ENCODE measurements at regions not wholly inside any gene's neighbourhood (a gene's known extent, or its start where the extent isn't known, plus 50 kb on each side); places are given as distances from the start of the nearest gene placed in this dataset.

DNA sequence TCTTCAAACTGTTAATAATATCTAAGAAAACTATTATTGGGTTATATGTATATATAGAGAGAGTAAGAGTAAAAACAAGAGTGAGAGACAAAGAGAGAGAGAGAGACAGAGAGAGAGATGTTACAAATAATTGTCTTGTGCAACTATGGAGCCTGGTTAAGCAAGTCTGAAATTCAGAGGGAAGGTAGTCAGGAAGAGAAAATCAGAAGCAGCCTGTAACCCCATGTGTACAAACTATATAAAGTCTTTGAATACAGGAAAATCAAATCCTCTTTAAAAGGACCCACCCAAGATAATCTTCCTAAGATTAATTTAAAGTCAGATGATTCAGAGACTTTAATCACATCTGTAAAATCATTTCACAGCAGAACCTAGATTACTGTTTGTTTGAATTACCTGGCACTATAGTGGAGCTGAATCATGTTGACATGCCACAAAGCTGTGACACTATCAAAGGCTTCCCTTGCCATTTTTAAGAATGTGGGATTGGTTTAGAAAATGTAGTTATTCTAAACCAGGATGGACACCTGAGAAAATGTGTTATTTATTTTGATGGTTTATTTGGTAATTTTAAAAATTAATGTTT, 301.7 kb upstream of the FSIP2 start:
- TF ChIP-seq POLR2AphosphoS5 (IDR thresholded peaks at IDR 0.05; ENCODE audit: low read depth, low read length) (no peak), TAF1 (IDR thresholded peaks at IDR 0.05; ENCODE audit: borderline replicate concordance, low read depth, low read length) (no peak), POLR2A (IDR thresholded peaks at IDR 0.05; ENCODE audit: low read depth, low read length) (no peak)

Data from GM12892 (cell line).